ENCODE measurements at regions not wholly inside any gene's neighbourhood (a gene's known extent, or its start where the extent isn't known, plus 50 kb on each side); places are given as distances from the start of the nearest gene placed in this dataset.

DNA sequence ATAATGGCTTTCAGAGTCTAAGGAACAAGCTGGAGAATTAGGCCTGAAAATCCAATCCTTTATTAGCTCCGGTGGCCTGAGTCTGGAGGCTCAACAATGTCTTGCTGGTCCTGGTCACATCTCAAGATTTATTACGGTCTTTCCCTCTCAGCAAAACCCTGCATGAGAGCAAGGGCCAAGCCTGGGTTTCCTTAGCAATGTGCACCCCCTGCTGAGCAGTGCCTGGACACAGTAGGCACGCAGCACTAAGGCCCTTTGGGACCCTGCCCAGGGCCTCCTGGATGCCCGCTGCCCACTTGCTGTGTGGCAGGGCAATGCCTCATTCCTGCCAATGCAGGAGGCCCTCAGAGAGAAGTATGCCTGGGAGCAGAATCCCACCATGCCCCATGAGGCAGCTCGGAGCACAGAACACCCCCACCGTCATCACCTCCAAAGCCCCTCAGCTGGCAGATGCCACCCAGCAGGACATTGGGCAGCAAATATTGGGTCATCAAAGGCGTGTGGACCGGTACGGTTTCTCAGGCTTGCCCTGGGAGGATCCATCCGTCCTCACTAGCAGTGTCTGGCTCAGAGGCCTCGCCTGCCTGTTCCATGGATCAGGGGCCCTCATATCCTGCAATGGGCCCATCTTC, 156.4 kb downstream of the OAT start:
- H3K27me3 ChIP-seq, result no peaks in the 10 kb centered on the region
- TF ChIP-seq, protein P1, sequence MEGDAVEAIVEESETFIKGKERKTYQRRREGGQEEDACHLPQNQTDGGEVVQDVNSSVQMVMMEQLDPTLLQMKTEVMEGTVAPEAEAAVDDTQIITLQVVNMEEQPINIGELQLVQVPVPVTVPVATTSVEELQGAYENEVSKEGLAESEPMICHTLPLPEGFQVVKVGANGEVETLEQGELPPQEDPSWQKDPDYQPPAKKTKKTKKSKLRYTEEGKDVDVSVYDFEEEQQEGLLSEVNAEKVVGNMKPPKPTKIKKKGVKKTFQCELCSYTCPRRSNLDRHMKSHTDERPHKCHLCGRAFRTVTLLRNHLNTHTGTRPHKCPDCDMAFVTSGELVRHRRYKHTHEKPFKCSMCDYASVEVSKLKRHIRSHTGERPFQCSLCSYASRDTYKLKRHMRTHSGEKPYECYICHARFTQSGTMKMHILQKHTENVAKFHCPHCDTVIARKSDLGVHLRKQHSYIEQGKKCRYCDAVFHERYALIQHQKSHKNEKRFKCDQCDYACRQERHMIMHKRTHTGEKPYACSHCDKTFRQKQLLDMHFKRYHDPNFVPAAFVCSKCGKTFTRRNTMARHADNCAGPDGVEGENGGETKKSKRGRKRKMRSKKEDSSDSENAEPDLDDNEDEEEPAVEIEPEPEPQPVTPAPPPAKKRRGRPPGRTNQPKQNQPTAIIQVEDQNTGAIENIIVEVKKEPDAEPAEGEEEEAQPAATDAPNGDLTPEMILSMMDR (IDR thresholded peaks at IDR 0.05), result no peak
- 82 to 89% methylated on average over 10 to 11 of the region's 11 CpGs for WGBS, 2 donors
- H3K36me3 ChIP-seq, result no peaks in the 10 kb centered on the region
- H3K4me1 ChIP-seq, result no peaks in the 10 kb centered on the region
- H3K27ac ChIP-seq, result no peak overlapping the region
- no peaks in the 10 kb centered on the region for H3K9me3 ChIP-seq
- no peak overlapping the region for H3K4me3 ChIP-seq
- FAIRE-seq (no peak), ATAC-seq (peak in 2 of 4 donors; percentile 13 to 24), DNase-seq (no peak)
- intact Hi-C loops (cut with DNase I), result no loop called here

DNA sequence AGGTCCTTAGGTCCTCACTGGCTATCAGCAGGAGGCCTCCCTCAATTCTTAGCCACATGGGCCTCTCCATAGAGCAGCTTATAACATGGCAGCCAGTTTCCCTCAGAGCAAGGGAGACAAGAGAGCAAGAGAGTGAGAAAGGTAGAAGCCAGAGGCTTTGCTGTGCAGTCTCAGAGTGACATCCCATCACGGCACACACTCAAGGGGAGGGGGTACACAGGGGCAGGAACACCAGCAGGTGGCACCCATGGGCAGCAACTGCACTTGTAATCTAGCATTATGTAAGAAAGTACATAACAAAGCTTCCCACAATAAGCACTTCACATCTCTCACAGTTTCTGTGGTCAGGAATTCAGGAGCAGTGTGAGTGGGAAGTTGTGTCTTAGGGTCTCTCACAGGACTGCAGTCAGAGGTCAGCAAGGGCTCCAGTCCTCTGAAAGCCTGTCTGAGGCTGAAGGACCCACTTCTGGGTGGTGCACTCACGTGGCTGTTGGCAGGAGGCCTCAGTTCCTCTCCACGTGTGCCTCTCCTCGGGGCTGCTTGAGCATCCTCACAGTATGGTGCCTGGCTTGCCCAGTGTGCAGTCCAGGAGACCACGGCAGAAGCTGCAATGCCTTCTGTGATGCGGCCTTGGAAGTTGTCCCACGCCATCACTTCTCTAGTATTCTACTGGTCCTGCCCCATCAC, 159.4 kb downstream of the OAT start:
- no peak overlapping the region for H3K4me3 ChIP-seq
- H3K27ac ChIP-seq, result no peak overlapping the region
- no peaks in the 10 kb centered on the region for H3K27me3 ChIP-seq
- no peaks in the 10 kb centered on the region for H3K4me1 ChIP-seq
- intact Hi-C loops (cut with DNase I), result no loop called here
- DNase-seq (no peak), ATAC-seq (peak in 1 of 4 donors; percentile 39), FAIRE-seq (no peak)
- no peaks in the 10 kb centered on the region for H3K9me3 ChIP-seq
- 71 to 77% methylated on average over 7 of the region's 7 CpGs for WGBS, 2 donors
- TF ChIP-seq, protein P1 (IDR thresholded peaks at IDR 0.05), result no peak
- H3K36me3 ChIP-seq, result no peaks in the 10 kb centered on the region

DNA sequence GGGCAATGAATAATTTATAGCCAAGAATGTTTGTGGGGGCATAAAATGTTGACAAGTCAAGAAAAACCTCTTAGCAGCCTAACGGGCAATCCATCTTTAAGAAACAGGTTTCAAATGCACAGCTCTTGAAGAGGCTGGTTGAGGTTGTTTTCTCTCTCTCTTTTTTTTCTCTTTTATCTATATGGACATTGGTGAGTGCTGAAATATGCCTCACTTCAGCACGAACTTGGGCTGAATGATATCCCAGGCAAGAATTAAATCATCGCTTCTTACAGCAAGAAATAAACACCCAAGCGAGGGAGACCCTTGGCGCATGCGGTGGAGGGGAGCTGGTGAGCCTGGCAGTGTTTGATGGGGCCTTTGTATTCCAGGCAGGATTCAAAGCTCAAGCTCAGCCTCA, 160.9 kb downstream of the OAT start:
- no peak for ATAC-seq
- intact Hi-C loops (cut with DNase I), result no loop called here
- no peaks in the 10 kb centered on the region for H3K27me3 ChIP-seq
- WGBS, 2 donors, result 84% methylated on average over 6 of the region's 6 CpGs
- no peaks in the 10 kb centered on the region for H3K9me3 ChIP-seq
- FAIRE-seq, result no peak
- H3K4me3 ChIP-seq, result no peak overlapping the region
- TF ChIP-seq, protein P1 (IDR thresholded peaks at IDR 0.05), result no peak
- H3K27ac ChIP-seq, result no peak overlapping the region
- H3K4me1 ChIP-seq, result no peaks in the 10 kb centered on the region
- no peaks in the 10 kb centered on the region for H3K36me3 ChIP-seq
- no peak for DNase-seq

DNA sequence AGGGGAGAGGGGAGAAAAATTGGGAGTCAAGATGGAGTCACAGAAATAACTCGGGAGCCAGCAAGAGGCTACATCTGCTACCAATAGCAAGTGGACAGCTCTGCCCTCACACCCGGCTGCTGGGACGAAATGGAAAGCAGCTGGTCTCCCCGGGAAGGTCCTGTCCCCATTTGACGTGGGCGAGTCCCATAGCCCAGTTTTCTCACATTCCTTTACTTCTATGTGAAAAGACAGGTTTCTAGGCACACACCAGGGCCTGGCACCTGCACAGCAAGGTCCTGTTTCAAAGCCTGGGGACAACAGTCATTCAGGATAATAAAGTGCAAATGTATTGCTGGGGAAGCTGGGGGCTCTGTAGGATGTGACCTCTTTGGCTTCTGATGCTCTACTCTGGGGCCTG, 162.6 kb downstream of the OAT start:
- no peak for ATAC-seq
- 79 to 88% methylated on average over 6 of the region's 6 CpGs for WGBS, 2 donors
- H3K27ac ChIP-seq, result no peak overlapping the region
- H3K4me1 ChIP-seq, result peaks cover 0 to 11% (median 8%) of the 10 kb centered on the region in 3 donors
- FAIRE-seq, result no peak
- DNase-seq, result no peak
- TF ChIP-seq, protein P1 (IDR thresholded peaks at IDR 0.05), result no peak
- no peaks in the 10 kb centered on the region for H3K36me3 ChIP-seq
- no peak overlapping the region for H3K4me3 ChIP-seq
- no peaks in the 10 kb centered on the region for H3K27me3 ChIP-seq
- intact Hi-C loops (cut with DNase I), result no loop called here
- no peaks in the 10 kb centered on the region for H3K9me3 ChIP-seq

DNA sequence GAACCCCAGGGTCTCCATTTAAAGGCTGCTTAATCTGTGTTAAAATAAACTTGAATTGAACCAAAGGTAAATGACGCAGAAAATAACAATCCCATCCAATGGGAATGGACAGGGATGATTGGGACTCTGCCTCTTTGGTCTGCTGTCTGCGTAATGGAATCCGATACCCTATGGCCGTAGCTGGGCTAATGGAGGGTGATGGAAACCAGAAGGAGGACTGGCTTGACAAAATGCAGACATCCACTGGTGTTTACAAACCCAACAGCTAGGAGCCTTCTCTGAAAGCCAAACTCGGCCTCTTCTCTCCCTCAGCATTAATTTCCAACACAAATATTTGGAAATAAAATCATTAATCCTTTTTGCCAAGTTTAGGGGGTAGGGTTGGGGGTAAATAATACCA, 162.2 kb upstream of the CHST15 start:
- 84 to 85% methylated on average over 5 of the region's 5 CpGs for WGBS, 2 donors
- FAIRE-seq, result no peak
- ATAC-seq, result no peak
- TF ChIP-seq, protein P1 (IDR thresholded peaks at IDR 0.05), result no peak
- intact Hi-C loops (cut with DNase I), result no loop called here
- DNase-seq, result no peak
- Histone ChIP-seq H3K27ac (no peak overlapping the region), H3K36me3 (no peaks in the 10 kb centered on the region), H3K4me1 (peaks cover 3 to 17% (median 12%) of the 10 kb centered on the region in 3 donors), H3K4me3 (no peak overlapping the region), H3K27me3 (no peaks in the 10 kb centered on the region), H3K9me3 (no peaks in the 10 kb centered on the region)
